Heart left ventricle (tissue), 16 donors: ENCODE measurements at regions not wholly inside any gene's neighbourhood (a gene's known extent, or its start where the extent isn't known, plus 50 kb on each side); places are given as distances from the start of the nearest gene placed in this dataset.
"Not testable (repeated sequence)": the region's sequence is repeated elsewhere in the genome, so short reads cannot be mapped to it uniquely, and the experiment has no call there.

Source experiments
- ATAC-seq, 4 donors: fragments of 200-7000 bp; cut with Tn5 transposase; one replicate each; pipeline ENCODE4 v1.9.1; 2020 to 2022; ENCODE audit warnings: moderate library complexity in 4 of 4, mild to moderate bottlenecking in 3 of 4, moderate number of reproducible peaks in 1 of 4
- DNase-seq, 5 donors: peaks; one replicate each; pipeline ENCODE4 v3.0.0-alpha.2; 2020
- H3K27ac ChIP-seq, 12 donors: fragments of 200-600 bp; sonication (generic) in 4 of 12; one replicate each; pipeline versions ENCODE4 v1.5.0 to v1.8.0; 2016 to 2022; ENCODE audit warnings: mild to moderate bottlenecking in 2 of 12
- H3K27me3 ChIP-seq, 9 donors: fragments of 200-600 bp; sonication (generic) in 2 of 9; one replicate each; pipeline versions ENCODE4 v1.5.1 to v1.8.0; 2016 to 2022; ENCODE audit warnings: mild to moderate bottlenecking in 3 of 9
- H3K36me3 ChIP-seq, 9 donors: fragments of 200-600 bp; sonication (generic) in 2 of 9; one replicate each; pipeline versions ENCODE4 v1.5.0 to v1.8.0; 2018 to 2022; ENCODE audit warnings: mild to moderate bottlenecking in 2 of 9
- H3K4me1 ChIP-seq, 12 donors: fragments of 200-600 bp; sonication (generic) in 4 of 12; one replicate each; pipeline versions ENCODE4 v1.5.0 to v1.8.0; 2016 to 2022; ENCODE audit warnings: mild to moderate bottlenecking in 3 of 12
- H3K4me3 ChIP-seq, 12 donors: fragments of 200-600 bp; sonication (generic) in 4 of 12; one replicate each; pipeline versions ENCODE4 v1.5.0 to v1.8.0; 2017 to 2022; ENCODE audit warnings: mild to moderate bottlenecking in 9 of 12, moderate library complexity in 4 of 12
- H3K9me3 ChIP-seq, 12 donors: fragments of 200-600 bp; sonication (generic) in 4 of 12; one replicate each; pipeline versions ENCODE4 v1.5.0 to v1.8.0; 2016 to 2022; ENCODE audit warnings: mild to moderate bottlenecking in 1 of 12
- CTCF ChIP-seq, 12 donors: fragments of 200-600 bp; sonication (generic) in 4 of 12; IDR thresholded peaks; one replicate each; pipeline versions ENCODE4 v1.5.0 to v1.8.0; 2018 to 2022; ENCODE audit warnings: antibody characterized with exemption in 12 of 12, mild to moderate bottlenecking in 5 of 12
- POLR2A ChIP-seq, 2 donors: fragments of 450-650 bp; IDR thresholded peaks; one replicate each; pipeline ENCODE4 v1.6.1; 2017; ENCODE audit warnings: antibody characterized with exemption in 2 of 2, mild to moderate bottlenecking in 2 of 2, moderate library complexity in 2 of 2
- WGBS, 4 donors: extraction: QIAGEN DNeasy Blood & Tissue Kit in 2 of 4; methylation state at CpG; one replicate each; pipeline versions ENCODE4 v1.1.5 to v1.1.7; 2013 to 2018; 5-methylcytosine and 5-hydroxymethylcytosine counted together
- intact Hi-C, 10 donors: fragments of 100-400 bp; cut with DNase I; formaldehyde crosslinking; loops; one replicate each; pipeline versions ENCODE4 v1.11.1 to v1.14.2; 2022
- donor health status: ischemic (EF 13 %, LVEDD 7.1; RV severe dilation, severe dysfunction).
- donor health status: healthy with polysubstance abuse.
- donor health status: DM: no; HTN: yes; CAD: no.
- donor health status: DM: no; HTN: no; CAD: no.
- donor health status: ischemic (EF 25% LVEDD 6.9; RV normal size, moderate dysfunction).
- donor health status: ischemic (EF 25% LVEDD 5.7; RV mildly dilated, moderate dysfunction).
- donor health status: healthy.
- donor health status: DM: yes; HTN: yes; CAD: no.
- donor health status: ischemic (EF 35%, LVEDD 5.7; RV mildly dilated, moderate dysfunction).
- donor health status: nonischemic (EF 11% LVEDD 7.7; RV severe dilation, severe dysfunction).
- donor health status: DM: yes; HTN: yes; CAD: no.
- donor health status: PGD.
- donor health status: ischemic (EF 29% LVEDD 5.4; RV normal size, mild dysfunction).
- donor health status: nonischemic (EF 23%, LVEDD 6.1; RV moderate dilation, normal function).

GRCh38 chr9:104322596-104322995 lies 181.5 kb upstream of the OR13F1 start:
- no peak for DNase-seq
- H3K27ac ChIP-seq = no peak overlapping the region
- no peaks in the 10 kb centered on the region for H3K36me3 ChIP-seq
- H3K4me1 ChIP-seq = no peaks in the 10 kb centered on the region
- no peak for ATAC-seq
- WGBS, 4 donors = 89 to 94% (median 93%) methylated on average over 3 of the region's 3 CpGs
- H3K4me3 ChIP-seq = no peak overlapping the region
- no peak for TF ChIP-seq POLR2A (IDR thresholded peaks at IDR 0.05)
- intact Hi-C loops = no loop called here
- H3K9me3 ChIP-seq = no peaks in the 10 kb centered on the region
- H3K27me3 ChIP-seq = no peaks in the 10 kb centered on the region

GRCh38 chr9:104323967-104324694 lies 179.9 kb upstream of the OR13F1 start:
- H3K9me3 ChIP-seq, intact Hi-C loops, H3K4me1 ChIP-seq, H3K27ac ChIP-seq, DNase-seq, H3K27me3 ChIP-seq, H3K4me3 ChIP-seq, ATAC-seq, H3K36me3 ChIP-seq: not testable (repeated sequence)
- WGBS, 4 donors = 92 to 96% (median 93%) methylated on average over 2 of the region's 2 CpGs

GRCh38 chr9:104326912-104327311 lies 177.2 kb upstream of the OR13F1 start:
- DNase-seq (no peak), ATAC-seq (no peak)
- H3K4me1 ChIP-seq = no peaks in the 10 kb centered on the region
- H3K27ac ChIP-seq = no peak overlapping the region
- peaks cover 0 to 3% (median 0%) of the 10 kb centered on the region in 12 donors for H3K9me3 ChIP-seq
- H3K36me3 ChIP-seq = no peaks in the 10 kb centered on the region
- intact Hi-C loops = no loop called here
- TF ChIP-seq POLR2A (IDR thresholded peaks at IDR 0.05) = no peak
- no peak for TF ChIP-seq CTCF (IDR thresholded peaks at IDR 0.05)
- no peak overlapping the region for H3K4me3 ChIP-seq
- whole genome bisulfite sequencing, 4 donors = 62 to 70% (median 67%) methylated on average over 2 of the region's 2 CpGs
- no peaks in the 10 kb centered on the region for H3K27me3 ChIP-seq

GRCh38 chr9:104329245-104329644 lies 174.8 kb upstream of the OR13F1 start:
- Histone ChIP-seq H3K27me3 (no peaks in the 10 kb centered on the region), H3K27ac (no peak overlapping the region), H3K9me3 (peaks cover 0 to 7% (median 0%) of the 10 kb centered on the region in 12 donors), H3K4me3 (no peak overlapping the region), H3K36me3 (no peaks in the 10 kb centered on the region), H3K4me1 (no peaks in the 10 kb centered on the region)
- no peak for DNase-seq
- TF ChIP-seq POLR2A (IDR thresholded peaks at IDR 0.05) (no peak), CTCF (IDR thresholded peaks at IDR 0.05) (no peak)
- 89 to 92% (median 91%) methylated on average over 18 of the region's 18 CpGs for WGBS, 4 donors
- intact Hi-C loops = no loop called here
- ATAC-seq = no peak

GRCh38 chr9:104330841-104331240 lies 173.2 kb upstream of the OR13F1 start:
- Histone ChIP-seq H3K4me1 (no peaks in the 10 kb centered on the region), H3K9me3 (peaks cover 0 to 9% (median 0%) of the 10 kb centered on the region in 12 donors), H3K27me3 (no peaks in the 10 kb centered on the region), H3K27ac (no peak overlapping the region), H3K4me3 (no peak overlapping the region), H3K36me3 (no peaks in the 10 kb centered on the region)
- 70 to 82% (median 72%) methylated on average over 3 of the region's 3 CpGs for WGBS, 4 donors
- DNase-seq (no peak), ATAC-seq (no peak)
- TF ChIP-seq POLR2A (IDR thresholded peaks at IDR 0.05) (no peak), CTCF (IDR thresholded peaks at IDR 0.05) (no peak)
- intact Hi-C loops = no loop called here
